Parathyroid adenoma (tissue), 2 donors: ENCODE measurements at regions not wholly inside any gene's neighbourhood (a gene's known extent, or its start where the extent isn't known, plus 50 kb on each side); places are given as distances from the start of the nearest gene placed in this dataset.

ENCODE experiments used
- H2AFZ ChIP-seq: fragments of 300-600 bp; sonication (generic); one replicate; pipeline ENCODE4 v1.7.0; 2017; ENCODE audit warnings: antibody characterized with exemption, mild to moderate bottlenecking
- H3K27ac ChIP-seq: fragments of 300-600 bp; sonication (generic); one replicate; pipeline ENCODE4 v1.7.0; 2017
- H3K27me3 ChIP-seq: fragments of 300-600 bp; sonication (generic); one replicate; pipeline ENCODE4 v1.7.0; 2017; ENCODE audit warnings: low read length; ENCODE audit not compliant: control insufficient read depth, insufficient read depth
- H3K36me3 ChIP-seq: fragments of 300-600 bp; sonication (generic); one replicate; pipeline ENCODE4 v1.7.0; 2017; ENCODE audit warnings: low read length; ENCODE audit not compliant: control insufficient read depth, insufficient read depth
- H3K4me1 ChIP-seq: fragments of 300-600 bp; sonication (generic); one replicate; pipeline ENCODE4 v1.7.0; 2017; ENCODE audit warnings: control low read depth
- H3K4me2 ChIP-seq: fragments of 300-600 bp; sonication (generic); one replicate; pipeline ENCODE4 v1.7.0; 2017; ENCODE audit warnings: low read length
- H3K4me3 ChIP-seq: fragments of 300-600 bp; sonication (generic); one replicate; pipeline ENCODE4 v1.7.0; 2017; ENCODE audit warnings: low read depth, low read length
- H3K79me2 ChIP-seq: fragments of 300-600 bp; sonication (generic); one replicate; pipeline ENCODE4 v1.7.0; 2017; ENCODE audit warnings: control low read depth
- H3K9ac ChIP-seq: fragments of 300-600 bp; sonication (generic); one replicate; pipeline ENCODE4 v1.7.0; 2017; ENCODE audit warnings: mild to moderate bottlenecking
- H3K9me3 ChIP-seq: fragments of 300-600 bp; sonication (generic); one replicate; pipeline ENCODE4 v1.7.0; 2017; ENCODE audit warnings: low read length; ENCODE audit not compliant: control insufficient read depth
- CTCF ChIP-seq: fragments of 300-600 bp; sonication (generic); IDR thresholded peaks from one replicate; pipeline ENCODE4 v1.7.0; 2017; ENCODE audit warnings: antibody characterized with exemption, mild to moderate bottlenecking
- donor health status: primary hyperparathyroidism.

- no peaks in the 10 kb centered on the region for H3K79me2 ChIP-seq
Measured at GRCh38 chr3:21020681-21021080, 730.3 kb downstream of the ZNF385D start.

GRCh38 chr3:21020043-21020442 lies 731.0 kb downstream of the ZNF385D start:
- H3K9ac ChIP-seq = no peak overlapping the region
- no peaks in the 10 kb centered on the region for H3K36me3 ChIP-seq
- no peaks in the 10 kb centered on the region for H3K4me1 ChIP-seq
- H3K27ac ChIP-seq = no peak overlapping the region
- no peaks in the 10 kb centered on the region for H3K9me3 ChIP-seq
- no peak overlapping the region for H2AFZ ChIP-seq
- no peaks in the 10 kb centered on the region for H3K27me3 ChIP-seq
- no peak overlapping the region for H3K4me3 ChIP-seq
- H3K4me2 ChIP-seq = no peak overlapping the region
- TF ChIP-seq CTCF = no peak
- no peaks in the 10 kb centered on the region for H3K79me2 ChIP-seq

More at GRCh38 chr3:21020681-21021080, 730.3 kb downstream of the ZNF385D start:
- no peak for TF ChIP-seq CTCF
- Histone ChIP-seq H3K9ac (no peak overlapping the region), H2AFZ (no peak overlapping the region), H3K4me1 (no peaks in the 10 kb centered on the region), H3K4me2 (no peak overlapping the region), H3K27ac (no peak overlapping the region), H3K9me3 (no peaks in the 10 kb centered on the region), H3K4me3 (no peak overlapping the region), H3K27me3 (no peaks in the 10 kb centered on the region), H3K36me3 (no peaks in the 10 kb centered on the region)

GRCh38 chr3:21017115-21017852 lies 733.7 kb downstream of the ZNF385D start:
- no peak overlapping the region for H3K9ac ChIP-seq
- H2AFZ ChIP-seq = no peak overlapping the region
- H3K9me3 ChIP-seq = no peaks in the 10 kb centered on the region
- H3K36me3 ChIP-seq = no peaks in the 10 kb centered on the region
- no peaks in the 10 kb centered on the region for H3K27me3 ChIP-seq
- no peak overlapping the region for H3K4me3 ChIP-seq
- no peaks in the 10 kb centered on the region for H3K4me1 ChIP-seq
- no peaks in the 10 kb centered on the region for H3K79me2 ChIP-seq
- no peak for TF ChIP-seq CTCF
- H3K27ac ChIP-seq = no peak overlapping the region
- H3K4me2 ChIP-seq = no peak overlapping the region

GRCh38 chr3:21013566-21013965 lies 737.4 kb downstream of the ZNF385D start:
- Histone ChIP-seq H3K4me1 (no peaks in the 10 kb centered on the region), H3K9ac (no peak overlapping the region), H3K79me2 (no peaks in the 10 kb centered on the region), H2AFZ (no peak overlapping the region), H3K4me2 (no peak overlapping the region), H3K9me3 (no peaks in the 10 kb centered on the region), H3K4me3 (no peak overlapping the region), H3K36me3 (no peaks in the 10 kb centered on the region), H3K27me3 (no peaks in the 10 kb centered on the region), H3K27ac (no peak overlapping the region)
- no peak for TF ChIP-seq CTCF

GRCh38 chr3:20999661-21000060 lies 751.3 kb downstream of the ZNF385D start:
- no peaks in the 10 kb centered on the region for H3K27me3 ChIP-seq
- no peak overlapping the region for H3K27ac ChIP-seq
- no peaks in the 10 kb centered on the region for H3K9me3 ChIP-seq
- H3K4me1 ChIP-seq = no peaks in the 10 kb centered on the region
- H3K79me2 ChIP-seq = no peaks in the 10 kb centered on the region
- H3K9ac ChIP-seq = no peak overlapping the region
- H3K4me3 ChIP-seq = no peak overlapping the region
- H3K4me2 ChIP-seq = no peak overlapping the region
- H3K36me3 ChIP-seq = no peaks in the 10 kb centered on the region
- H2AFZ ChIP-seq = no peak overlapping the region
- no peak for TF ChIP-seq CTCF
